Stimulated activated CD4-positive, alpha-beta T cell treated with anti-CD3 and anti-CD28 coated beads, TNF-alpha, amount 100 ng/mL, for 4 hours (primary cell): ENCODE measurements at regions not wholly inside any gene's neighbourhood (a gene's known extent, or its start where the extent isn't known, plus 50 kb on each side); places are given as distances from the start of the nearest gene placed in this dataset.
"Not testable (repeated sequence)": the region's sequence is repeated elsewhere in the genome, so short reads cannot be mapped to it uniquely, and the experiment has no call there.

ENCODE experiments used
- DNase-seq, 3 experiments: peaks; one replicate each; pipeline ENCODE4 v3.0.0-alpha.2; 2020; ENCODE audit warnings: low read depth in 3 of 3

DNA sequence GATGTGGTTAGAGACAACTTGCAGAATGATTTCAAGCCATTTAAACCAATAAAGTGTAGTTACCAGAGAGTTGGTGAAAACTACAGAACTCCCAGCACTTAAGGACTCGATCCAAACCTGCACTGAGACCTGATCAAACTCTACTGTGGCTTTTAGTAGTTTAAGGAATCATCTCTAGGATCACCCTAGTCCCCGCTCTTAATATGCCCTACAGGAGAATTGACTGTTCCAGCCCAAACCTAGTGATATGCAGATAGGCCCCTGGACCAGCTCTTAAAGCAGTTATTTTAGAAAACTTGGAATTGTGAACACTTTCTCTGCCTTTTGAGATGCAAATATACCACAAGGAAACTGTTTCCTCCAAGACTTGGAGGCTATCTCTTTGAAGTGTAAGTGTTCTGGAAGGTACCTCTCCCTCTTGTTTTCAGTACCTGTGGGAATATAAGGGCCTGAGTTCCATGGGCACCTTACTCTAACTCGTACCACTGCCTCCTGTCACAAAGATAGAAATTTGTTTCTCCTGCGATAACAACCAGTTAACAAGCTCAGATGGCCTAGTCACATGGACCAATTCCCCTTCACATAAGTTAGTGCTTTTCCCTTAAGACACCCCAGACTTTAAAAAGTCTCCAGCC lies 1367.2 kb upstream of the SLC39A10 start:
- DNase-seq: no peak

DNA sequence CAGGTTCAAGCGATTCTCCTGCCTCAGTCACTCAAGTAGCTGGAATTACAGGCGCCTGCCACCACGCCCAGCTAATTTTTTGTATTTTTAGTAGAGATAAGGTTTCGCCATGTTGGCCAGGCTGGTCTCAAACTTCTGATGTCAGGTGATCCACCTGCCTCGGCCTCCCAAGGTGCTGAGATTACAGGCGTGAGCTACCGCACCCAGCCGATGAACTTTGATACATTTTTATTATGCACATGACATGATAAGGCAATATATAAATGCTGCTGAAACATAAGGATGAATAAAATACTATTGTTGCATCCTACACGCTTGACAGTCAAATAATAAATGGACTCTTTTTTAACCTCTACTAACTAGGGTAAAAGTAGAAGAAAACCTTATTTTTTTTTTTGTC lies 1380.4 kb upstream of the SLC39A10 start:
- DNase-seq: not testable (repeated sequence)

DNA sequence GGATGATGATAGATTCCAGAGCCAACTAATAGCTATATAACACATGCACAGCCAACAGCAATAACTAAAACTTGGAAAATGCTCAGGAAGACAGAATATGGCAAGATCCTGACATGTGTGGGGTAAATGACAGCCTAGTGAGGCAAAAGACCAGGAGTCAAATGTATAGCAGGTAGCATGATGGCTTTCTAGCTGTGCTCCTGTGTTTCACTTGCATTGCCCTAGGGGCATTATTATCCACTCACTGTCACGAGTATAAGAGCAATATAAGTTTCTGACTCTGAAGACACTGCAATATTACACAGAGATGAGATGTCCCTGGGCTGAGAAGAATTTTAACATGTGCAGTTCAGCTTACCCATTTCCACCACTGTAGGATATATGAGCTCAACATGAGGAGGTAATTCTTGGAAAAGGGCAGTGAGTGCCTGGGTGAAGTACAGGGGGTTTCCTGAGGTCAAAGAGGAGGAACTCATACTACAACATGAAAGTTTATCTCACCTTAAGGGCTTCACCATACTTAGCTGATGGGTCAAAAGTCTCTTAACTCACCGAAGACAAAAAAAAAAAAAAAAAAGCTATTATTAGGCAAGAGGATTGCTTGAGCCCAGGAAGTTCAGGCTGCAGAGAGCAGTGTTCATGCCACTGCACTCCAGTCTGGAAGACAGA lies 1385.6 kb upstream of the SLC39A10 start:
- no peak for DNase-seq

DNA sequence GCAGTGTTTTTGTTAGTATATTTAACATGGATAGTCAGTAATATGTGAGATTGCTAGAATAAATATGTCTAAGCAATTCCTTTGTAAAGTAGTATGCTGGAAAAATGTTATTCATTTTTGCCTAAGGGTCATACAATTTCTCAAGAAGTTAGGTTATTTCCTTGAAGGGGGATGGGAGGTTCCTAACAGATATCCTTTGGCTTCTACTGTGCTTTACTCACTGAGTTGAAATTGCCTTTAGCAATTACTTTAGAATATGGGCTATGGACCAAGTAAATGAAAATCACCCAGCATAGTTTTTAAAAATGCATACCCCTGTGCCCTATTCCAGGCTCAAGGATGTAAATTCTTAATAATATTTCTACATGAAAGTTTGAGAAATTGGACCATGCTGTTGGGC lies 1386.4 kb upstream of the SLC39A10 start:
- DNase-seq: no peak

DNA sequence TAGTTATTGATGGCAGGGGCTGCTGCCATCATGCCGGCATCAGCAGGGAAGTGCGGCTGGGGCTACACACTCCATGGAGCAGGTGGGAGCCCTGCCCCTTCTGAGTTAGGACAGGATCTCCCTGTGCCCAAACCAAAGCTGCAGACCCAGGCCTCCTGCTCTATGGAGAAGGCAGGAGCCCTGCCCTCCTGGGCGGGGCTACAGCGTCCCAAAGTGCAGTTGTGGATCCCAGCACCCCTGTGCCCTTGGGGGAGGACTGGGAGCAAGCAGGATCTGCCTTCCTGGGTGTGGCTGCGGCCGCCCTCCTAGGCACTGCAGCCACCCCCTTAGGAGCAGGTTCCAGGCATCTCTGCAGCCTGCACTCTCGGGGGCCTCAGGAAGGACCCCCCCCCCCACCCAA lies 1392.4 kb upstream of the SLC39A10 start:
- DNase-seq: no peak

DNA sequence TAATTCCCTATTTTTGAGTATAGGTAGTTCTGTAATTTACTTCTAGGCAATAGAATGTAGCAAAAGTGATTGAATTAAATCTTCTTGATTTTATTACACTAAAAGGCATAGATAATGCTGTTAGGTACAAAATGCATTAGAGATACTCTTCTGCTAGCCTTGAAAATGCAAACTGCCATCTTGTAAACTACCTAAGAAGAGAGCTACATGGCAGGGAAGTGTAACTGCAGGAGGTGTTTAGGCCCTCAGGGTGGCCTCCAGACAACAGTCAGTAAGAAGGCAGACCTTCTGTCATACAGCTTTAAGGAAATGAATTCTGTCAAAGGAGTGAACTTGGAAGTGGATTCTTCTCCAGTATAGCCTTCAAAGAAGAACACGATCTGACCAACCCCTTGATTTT lies 1396.8 kb upstream of the SLC39A10 start:
- DNase-seq: no peak

DNA sequence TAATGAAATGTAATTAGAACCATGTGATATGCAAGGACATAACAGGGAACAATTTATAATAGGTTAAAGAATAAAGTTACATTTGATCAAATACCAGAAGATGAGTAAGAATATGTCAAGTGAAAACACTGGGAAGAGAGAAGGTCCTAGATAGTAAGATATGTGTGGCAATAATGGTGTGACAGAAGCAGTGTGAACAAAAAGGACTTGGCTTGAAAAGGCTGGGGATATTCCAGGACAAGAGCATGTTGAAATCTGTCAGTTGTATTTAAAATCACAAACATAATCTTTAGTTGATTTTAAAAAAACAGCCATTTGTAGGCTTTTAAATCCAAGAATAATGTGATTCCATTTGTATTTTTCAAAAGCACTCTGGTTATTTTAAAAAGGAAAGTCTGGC lies 1399.9 kb upstream of the SLC39A10 start:
- no peak for DNase-seq

DNA sequence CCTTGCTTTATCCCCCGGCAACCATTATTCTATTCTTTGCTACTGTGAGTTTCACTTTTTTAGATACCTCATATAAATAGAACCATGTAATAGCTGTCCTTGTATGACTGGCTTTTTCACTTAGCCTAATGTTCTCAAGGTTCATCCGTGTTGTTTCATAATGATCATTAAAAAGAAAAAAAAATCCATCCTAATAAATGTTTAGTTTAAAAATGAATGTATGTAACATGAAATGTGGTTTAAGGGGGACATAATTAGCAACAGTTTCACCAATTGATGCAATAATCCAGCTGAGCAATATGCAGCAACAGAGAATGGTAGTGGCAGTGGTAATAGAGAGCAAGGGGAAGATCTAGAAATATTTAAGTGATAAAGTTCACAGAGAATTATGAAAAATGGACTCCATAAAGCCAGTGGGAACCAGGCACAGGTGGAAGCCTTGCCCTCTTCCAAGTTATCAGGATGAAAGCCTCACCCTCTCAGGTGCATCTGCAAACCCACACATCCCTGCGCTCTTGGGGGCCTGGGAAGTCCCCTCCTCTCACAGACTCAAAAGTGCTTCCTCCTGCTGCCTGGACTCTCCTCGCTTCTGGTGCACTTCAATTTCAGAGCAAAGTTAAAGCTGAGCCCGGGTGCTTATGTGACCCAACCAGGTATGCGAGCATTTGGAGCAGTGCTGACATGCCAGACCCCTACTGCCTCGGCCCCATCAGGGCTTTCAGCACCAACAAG lies 1403.3 kb upstream of the SLC39A10 start:
- no peak for DNase-seq

DNA sequence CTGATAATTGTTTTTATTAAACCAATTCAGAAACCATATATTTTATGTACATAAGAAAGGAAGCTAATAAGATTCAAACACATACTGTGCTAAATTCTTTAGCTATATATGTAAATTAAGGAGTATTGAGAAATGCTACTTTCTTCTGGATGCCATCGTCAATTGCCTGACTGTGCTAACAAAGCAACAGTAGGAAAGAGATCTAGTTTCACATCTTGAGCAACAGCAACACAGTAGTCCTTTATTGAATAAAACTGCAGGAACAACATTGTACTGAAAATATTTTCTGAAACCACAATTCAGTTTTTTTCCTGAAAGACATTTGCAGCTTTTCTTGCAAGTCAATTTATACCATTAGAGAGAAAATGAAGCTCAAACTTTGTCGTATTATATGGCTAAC lies 1404.9 kb upstream of the SLC39A10 start:
- DNase-seq: no peak

DNA sequence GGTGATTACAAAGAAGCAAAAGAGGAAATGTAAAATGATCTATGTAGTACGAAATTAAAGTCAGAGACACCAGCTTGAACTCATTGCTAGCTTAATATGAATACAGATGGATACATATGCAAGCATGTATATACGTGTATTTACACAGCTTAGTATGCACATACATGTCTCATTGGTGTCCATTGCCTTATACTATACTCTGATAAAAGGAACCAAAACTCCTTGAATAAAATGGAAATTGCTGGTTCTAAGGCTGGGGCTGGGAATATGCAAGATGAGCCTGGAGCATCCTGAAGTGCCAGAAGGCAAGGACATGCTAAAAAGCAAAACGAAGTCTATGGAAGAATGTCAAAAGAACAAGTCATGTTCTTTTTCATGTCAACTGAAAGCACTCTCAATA lies 1424.4 kb upstream of the SLC39A10 start:
- DNase-seq: no peak

DNA sequence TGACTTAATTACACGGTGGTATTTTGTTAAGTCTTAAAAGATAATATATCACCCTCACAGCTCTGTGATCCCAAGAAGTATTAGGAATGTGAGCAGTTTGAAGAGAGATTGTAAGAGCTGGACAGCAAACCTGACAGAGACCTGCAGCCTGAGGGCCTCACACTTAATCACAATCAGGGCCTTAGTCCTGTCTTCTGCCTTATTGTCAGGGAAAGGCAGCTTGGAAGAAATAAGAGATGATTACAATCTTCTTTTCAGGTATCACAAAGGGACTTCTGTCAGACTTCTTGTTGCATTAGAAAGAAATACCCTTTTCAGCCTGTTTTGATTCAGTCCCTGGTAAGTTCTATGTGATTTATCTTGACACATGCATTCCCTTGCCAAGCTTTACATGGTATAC lies 1433.8 kb upstream of the SLC39A10 start:
- no peak for DNase-seq

DNA sequence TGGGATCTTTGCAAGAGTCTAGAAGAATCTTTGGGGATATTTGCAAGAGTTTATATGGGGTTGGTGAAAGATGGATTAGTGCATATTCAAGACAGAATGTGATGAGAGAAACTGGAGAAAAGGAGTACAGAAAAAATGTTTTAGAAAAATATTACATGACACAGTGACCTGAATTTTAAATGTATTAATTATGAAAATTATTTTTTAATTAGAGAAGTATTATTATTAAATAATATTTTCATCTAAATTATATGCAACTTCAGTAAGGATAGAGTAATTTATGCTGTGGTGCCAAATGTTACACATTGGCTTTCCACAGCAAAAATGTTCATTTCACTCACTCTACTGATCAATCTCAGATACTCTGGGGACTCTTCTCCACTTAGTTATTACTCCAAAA lies 1442.8 kb upstream of the SLC39A10 start:
- no peak for DNase-seq

DNA sequence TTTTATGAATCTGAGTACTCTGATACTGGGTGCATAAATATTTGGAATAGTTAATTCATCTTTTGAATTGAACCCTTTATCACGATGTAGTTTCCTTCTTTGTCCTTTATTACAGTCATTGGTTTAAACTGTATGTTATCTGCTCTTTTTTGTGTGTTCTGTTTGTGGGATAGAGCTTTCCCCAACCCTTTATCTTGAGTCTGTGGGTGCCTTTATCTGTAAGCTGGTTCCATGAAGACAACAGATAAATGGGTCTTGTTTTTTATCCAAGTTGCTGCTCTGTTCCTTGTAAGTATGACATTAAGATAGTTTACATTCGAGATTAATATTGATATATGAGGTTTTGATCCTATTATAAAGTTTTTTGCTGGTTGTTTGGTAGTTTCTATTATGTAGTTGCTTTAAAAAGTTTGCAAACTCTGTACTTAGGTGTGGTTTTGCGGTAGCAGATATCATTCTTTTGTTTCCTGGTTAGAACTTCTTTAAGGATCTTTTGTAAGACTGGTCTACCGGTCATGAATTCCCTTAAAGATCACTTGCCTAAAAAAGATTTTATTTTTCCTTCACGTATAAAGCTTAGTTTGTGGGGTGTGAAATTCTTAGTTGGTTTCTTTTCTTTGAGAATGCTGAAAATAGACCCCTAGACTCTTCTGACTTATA lies 1451.3 kb upstream of the SLC39A10 start:
- DNase-seq: no peak

DNA sequence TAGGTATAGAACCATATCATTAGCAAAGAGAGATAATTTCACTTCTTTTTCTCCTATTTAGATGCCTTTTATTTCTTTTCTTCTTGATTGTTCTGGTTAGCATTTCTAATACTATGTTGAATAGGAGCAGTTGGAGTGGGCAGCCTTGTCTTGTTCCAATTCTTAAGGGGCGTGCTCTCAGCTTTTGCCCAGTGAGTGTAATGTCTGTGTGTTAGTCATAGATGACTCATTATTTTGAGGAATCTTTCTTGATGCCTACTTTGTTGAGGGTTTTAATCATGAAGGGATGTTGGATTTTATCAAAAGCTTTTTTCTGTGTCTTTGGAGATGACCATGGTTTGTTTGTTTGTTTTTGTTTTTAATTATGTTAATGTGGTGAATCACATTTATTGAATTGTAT lies 1453.1 kb upstream of the SLC39A10 start:
- no peak for DNase-seq

DNA sequence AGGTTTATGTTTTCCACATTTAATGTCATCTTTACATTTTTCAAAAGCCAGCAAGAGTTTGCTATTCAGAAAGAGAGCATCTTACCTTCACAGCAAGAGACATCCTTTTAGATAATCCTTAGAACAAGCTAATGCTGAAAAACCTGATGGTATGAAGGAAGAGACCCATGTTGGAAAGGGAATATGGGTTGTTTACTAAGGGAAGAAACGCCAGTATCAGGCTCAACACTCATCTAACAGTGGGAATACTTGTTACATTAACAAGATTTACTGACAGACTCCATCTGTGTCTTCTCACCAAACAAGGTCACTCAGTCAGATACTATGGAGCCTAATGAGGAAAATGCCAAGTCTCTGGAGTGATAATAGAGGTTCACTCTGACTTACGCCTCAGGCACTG lies 1474.1 kb upstream of the SLC39A10 start:
- no peak for DNase-seq

DNA sequence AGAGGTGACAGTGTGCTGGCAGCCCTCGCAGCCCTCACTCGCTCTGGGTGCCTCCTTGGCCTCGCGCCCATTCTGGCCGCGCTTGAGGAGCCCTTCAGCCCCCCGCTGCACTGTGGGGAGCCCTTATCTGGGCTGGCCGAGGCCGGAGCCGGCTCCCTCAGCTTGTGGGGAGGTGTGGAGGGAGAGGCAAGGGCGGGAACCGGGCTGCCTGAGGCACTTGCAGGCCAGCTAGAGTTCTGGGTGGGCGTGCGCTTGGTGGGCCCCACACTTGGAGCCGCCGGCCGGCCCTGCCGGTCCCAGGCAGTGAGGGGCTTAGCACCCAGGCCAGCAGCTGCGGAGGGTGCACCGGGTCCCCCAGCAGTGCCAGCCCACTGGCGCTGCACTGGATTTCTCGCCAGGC lies 1480.9 kb upstream of the SLC39A10 start:
- DNase-seq: no peak

DNA sequence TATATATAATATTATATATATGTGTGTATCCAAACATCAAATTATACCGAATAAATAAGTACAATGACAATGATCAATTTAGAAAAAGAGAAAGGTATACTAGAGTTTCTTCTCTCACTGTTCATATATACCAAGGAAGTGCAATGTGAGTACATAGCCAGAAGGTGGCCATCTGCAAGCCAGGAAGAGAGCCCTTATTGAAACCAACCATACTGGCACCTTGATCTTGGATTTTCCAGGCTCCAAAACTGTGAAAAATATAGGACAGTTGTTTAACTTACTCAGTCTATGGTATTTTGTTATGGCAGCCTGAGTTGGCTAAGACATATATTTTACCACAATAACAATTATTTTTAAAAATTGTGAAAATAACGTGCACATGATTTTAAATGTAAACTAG lies 1490.2 kb upstream of the SLC39A10 start:
- no peak for DNase-seq

DNA sequence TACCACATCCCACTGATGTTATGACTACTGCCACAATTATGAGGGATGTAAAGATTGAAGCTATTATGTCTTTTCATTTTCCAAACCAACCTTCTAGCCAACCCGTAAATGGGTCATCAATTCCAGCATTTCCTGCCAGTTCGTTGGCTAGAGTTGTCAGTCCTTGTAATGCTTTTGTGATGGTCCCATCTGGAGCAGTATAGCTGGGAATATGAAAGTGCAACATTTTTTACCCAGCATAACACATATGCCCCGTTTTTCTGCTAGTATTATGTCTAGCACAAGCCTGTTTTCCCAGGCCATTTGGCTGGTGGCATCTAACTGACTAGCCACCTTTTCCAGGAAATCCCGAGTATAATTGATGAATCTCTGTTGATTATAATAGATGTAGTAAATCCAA lies 1501.6 kb upstream of the SLC39A10 start:
- DNase-seq: no peak

DNA sequence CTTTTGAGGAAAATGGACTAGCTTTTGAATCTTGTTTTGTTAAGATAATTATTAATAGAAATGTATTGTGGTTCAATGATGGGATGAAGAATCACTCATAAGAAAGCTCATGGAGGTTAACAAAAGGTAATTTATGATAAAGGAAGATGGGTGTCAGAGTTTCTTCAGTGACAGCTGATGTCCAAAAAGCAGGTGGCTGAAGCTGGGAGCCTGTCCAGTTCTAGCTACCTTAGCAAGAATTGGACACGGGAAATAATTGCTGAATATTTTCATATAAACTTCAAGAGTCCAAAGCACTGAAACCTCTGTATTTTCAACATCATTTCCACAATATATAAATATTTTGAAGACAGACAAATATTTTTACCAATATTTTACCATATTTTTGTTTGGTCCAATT lies 1505.8 kb upstream of the SLC39A10 start:
- DNase-seq: no peak

DNA sequence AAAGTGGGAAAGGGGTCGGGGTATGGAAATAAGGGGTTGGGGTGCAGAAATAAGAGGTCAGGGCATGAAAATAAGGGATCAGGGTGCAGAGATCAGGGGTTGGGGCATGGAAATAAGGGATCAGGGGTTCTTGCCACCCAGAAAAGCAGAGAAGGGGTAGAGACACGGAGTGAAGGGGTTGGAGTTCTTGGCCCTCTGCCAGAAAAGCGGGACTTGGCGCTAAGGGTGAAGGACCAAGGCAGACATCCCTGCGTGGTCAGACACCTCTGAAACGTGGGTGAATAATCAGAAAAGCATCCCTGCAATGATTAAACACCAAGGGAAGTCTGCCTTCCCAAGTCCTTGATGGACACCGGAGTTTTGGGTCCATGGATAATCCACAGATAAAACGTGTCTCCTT lies 1521.6 kb upstream of the SLC39A10 start:
- no peak for DNase-seq

DNA sequence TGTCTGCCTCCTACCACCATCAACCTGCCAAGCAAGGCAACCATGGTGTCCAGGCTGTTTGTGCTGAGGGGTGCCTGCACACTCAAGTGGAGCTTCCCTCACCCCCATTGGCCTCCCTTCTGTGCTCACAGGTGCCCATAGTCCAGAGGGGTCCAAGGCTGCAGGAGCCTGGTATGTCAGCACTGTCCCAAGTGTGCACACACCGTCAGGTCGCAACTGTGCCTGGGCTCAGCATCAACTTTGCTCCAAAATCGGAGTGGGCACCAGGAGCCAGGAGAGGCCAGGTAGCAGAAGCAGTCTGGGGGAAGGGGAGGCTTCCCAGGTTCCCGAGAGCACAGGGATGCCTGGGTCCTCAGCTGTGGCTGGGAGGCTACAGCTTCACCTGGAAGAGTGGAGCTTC lies 1528.2 kb upstream of the SLC39A10 start:
- no peak for DNase-seq

DNA sequence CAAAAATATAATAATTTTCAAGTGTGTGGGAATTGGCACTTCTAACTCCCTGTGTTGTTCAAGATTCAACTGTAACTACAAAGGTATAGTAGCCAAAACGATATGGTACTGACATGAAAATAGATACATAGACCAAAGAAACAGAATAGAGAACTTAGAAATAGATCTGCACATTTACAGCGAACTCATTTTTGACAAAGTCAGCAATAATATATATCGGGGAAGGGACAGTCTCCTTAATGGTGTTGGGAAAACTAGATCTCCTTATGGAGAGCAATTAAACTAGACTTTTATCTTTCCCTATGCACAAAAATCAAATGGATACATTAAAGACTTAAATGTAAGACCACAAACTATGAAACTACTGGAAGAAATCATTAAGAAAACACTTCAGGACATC lies 1530.6 kb upstream of the SLC39A10 start:
- DNase-seq: no peak

DNA sequence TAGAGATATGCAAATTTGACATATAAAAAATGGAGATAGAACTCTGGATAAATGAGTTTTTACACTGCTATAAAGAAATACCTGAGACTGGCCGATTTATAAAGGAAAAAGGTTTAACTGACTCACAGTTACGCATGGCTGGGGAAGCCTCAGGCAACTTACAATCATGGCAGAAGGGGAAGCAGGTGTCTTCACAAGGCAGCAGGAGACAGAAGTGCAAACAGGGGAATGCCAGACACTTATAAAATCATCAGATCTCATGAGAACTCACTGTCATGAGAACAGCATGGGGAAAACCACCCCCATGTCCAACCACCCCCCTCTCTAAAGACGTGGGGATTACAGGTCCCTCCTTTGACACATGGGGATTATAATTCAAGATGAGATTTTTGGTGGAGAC lies 1540.2 kb upstream of the SLC39A10 start:
- no peak for DNase-seq
